C4-2B (cell line): ENCODE measurements at regions not wholly inside any gene's neighbourhood (a gene's known extent, or its start where the extent isn't known, plus 50 kb on each side); places are given as distances from the start of the nearest gene placed in this dataset.

Source experiments
- CTCF ChIP-seq: fragments of 450-650 bp; conservative IDR thresholded peaks from 2 replicates; pipeline ENCODE4 v1.5.1; 2017; ENCODE audit warnings: mild to moderate bottlenecking
- ZFX ChIP-seq: fragments of 450-650 bp; IDR thresholded peaks from 2 replicates; pipeline ENCODE4 v1.6.1; 2017

GRCh38 chr22:27466229-27466628, 335.3 kb downstream of the MN1 start:
- TF ChIP-seq CTCF (no peak), ZFX (no peak)
